GM21360 (cell line): ENCODE measurements at regions not wholly inside any gene's neighbourhood (a gene's known extent, or its start where the extent isn't known, plus 50 kb on each side); places are given as distances from the start of the nearest gene placed in this dataset.

Source experiments
- ATAC-seq: cut with Tn5 transposase; IDR thresholded peaks from one replicate; pipeline ENCODE4 v1.9.1; 2021; ENCODE audit warnings: mild to moderate bottlenecking, moderate library complexity; ENCODE audit not compliant: unreplicated experiment

GRCh38 chr5:173796721-173797495 is 91.2 kb upstream of the CPEB4 start:
- no peak for ATAC-seq

- no peak for ATAC-seq
These were observed 89.9 kb upstream of the CPEB4 start for GRCh38 chr5:173798127-173798810.

DNA sequence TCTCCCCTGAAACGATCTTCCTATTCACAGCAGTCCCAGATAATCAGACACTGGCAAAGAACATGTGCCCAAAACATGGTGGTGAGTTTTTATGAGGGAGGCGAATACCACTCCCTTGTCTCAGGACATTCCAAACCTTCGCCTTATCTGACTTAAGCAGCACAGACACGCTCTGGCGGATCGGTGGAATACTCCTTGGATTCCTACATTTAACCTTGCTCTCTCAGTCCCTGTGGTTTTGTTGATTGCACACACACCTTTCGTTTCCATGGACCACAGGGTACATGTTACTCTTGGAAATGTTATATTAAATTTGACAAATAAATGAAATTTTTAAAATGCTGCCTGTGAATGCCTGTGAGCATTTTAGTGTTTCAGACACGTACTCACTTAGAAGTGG is 87.8 kb upstream of the CPEB4 start:
- no peak for ATAC-seq

DNA sequence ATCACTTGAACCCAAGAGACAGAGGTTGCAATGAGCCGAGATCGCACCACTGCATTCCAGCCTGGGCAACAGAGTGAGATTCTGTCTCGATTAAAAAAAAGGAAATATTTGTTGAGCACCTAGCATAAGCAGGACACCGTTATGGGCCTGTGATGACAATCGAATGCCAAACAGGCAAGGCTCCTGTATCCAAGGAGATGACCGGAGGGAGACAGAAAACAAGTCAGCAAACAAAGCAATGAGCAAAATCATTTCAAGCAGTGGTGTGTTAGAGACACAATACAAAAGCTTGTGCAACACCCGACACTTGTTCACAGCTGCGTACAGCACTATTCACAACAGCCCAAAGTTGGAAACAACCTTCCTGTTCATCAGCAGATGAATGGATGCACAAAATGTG is 87.1 kb upstream of the CPEB4 start:
- ATAC-seq: no peak

- ATAC-seq: no peak
These were observed 85.4 kb upstream of the CPEB4 start for GRCh38 chr5:173802670-173803165.

DNA sequence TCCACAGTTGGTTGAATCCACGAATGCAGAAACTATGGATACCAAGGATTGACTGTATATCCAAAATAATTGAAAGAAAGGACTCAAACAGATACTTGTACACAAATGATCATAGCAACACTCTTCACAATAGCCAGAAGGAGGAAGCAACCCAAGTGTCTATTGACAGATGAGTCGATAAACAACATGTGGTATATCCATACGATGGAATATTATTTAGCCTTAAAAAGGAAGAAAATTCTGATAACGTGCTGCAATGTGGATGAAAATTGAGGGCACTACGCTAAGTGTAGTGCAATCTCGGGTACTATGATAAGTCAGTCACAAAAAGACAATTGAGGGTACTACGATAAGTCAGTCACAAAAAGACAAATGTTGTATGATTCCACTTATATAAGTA is 83.6 kb upstream of the CPEB4 start:
- ATAC-seq: no peak

DNA sequence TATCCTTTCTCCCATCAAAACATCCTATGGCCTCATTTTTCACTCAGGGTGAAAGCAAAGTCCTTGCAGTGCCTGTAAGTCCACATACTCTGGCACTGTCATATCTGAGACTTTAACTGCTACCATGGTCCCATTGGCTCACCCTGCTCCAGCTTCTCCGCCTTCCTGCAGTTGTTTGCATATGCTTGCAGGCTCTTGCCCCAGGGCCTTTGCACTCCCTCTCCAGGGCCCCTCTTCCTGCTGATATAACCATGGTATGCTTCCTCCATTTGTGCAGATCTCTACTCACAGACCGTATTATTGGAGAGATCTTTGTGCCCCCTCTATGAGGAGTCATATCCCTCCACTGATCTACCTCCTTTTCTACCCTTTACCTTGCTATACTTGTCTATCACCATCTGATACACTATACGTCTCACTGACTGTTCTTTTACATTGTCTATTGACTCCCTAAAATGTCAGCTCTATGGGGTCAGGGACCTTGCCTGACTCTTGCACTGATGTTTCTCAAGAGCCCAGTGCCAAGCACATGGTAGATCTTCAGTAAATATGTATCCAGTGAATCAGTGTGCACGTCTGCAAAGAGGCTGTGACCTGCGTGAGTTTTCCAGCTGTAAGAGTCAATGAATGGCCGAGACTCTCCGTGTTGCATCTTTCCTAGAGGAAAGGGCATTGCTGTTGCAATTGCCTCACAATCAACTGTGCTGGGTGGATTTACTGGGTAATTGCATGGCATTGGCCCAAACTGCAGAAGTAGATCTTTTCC is 81.7 kb upstream of the CPEB4 start:
- ATAC-seq: no peak

DNA sequence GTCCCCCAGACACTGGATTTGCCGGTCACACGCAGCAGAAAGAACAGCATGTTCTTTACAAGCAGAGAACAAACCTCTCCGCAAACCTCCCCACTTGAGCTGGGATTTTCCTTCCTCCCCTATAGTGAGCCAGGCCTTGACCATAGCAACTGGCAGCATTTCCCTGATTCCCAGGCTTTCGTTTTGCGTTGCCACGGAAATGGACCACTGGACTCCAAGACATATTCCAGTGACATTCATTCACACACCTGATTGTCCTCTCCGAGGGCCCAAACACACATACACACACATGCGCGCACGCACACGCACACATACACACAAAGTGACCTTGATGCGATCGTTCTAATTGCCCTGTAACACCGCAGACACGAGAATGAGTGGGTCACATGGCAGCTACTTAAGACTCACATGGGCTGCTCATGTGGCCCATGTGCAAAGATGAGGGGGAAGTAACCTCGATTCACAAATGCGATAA is 80.9 kb upstream of the CPEB4 start:
- ATAC-seq: no peak

- no peak for ATAC-seq
These were observed 79.9 kb upstream of the CPEB4 start for GRCh38 chr5:173808079-173808808.

GRCh38 chr5:173809014-173809413 is 79.1 kb upstream of the CPEB4 start:
- no peak for ATAC-seq

- ATAC-seq: no peak
These were observed 75.2 kb upstream of the CPEB4 start for GRCh38 chr5:173812811-173813550.

DNA sequence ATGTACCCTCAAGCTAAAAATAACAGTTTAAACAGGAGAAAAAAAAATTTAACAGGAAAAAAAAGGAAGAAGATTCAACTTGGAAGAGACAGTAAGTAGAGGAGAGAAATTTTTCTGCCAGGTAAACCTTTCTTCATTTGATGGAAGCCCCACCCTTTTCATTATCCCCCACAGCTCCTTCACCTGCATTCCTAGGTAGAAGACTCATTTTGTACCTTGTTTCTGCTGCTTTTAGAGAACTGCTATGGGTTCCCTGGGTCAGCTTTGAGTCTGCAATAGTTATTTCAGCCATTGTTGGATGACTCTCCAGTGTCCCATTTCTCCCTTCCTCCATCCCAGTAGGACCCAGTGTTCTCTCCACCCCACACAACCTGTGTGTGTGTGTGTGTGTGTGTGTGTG is 74.1 kb upstream of the CPEB4 start:
- no peak for ATAC-seq

GRCh38 chr5:173815571-173815970 is 72.6 kb upstream of the CPEB4 start:
- no peak for ATAC-seq

DNA sequence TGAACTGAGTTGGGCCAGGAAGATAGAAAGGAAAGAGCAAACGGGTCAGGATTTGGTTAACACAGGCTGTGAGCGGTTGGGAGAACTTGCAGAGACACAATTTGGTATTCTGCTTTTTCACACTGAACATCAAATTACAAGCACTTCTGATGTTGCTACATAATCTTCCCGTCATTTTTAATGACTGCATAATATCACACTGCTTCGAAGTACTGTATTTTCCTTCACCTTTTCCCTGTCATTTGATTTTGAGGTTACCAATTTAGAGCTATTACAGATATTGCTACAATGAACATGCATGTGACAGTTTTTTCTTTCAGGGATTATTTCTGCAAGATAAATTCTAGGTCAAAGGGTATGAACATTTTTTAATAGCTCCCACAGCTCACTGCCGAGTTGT is 71.4 kb upstream of the CPEB4 start:
- ATAC-seq: no peak

- no peak for ATAC-seq
These were observed 70.6 kb upstream of the CPEB4 start for GRCh38 chr5:173817561-173817960.

- no peak for ATAC-seq
These were observed 68.6 kb upstream of the CPEB4 start for GRCh38 chr5:173819521-173819920.

- no peak for ATAC-seq
These were observed 64.9 kb upstream of the CPEB4 start for GRCh38 chr5:173823274-173823644.

DNA sequence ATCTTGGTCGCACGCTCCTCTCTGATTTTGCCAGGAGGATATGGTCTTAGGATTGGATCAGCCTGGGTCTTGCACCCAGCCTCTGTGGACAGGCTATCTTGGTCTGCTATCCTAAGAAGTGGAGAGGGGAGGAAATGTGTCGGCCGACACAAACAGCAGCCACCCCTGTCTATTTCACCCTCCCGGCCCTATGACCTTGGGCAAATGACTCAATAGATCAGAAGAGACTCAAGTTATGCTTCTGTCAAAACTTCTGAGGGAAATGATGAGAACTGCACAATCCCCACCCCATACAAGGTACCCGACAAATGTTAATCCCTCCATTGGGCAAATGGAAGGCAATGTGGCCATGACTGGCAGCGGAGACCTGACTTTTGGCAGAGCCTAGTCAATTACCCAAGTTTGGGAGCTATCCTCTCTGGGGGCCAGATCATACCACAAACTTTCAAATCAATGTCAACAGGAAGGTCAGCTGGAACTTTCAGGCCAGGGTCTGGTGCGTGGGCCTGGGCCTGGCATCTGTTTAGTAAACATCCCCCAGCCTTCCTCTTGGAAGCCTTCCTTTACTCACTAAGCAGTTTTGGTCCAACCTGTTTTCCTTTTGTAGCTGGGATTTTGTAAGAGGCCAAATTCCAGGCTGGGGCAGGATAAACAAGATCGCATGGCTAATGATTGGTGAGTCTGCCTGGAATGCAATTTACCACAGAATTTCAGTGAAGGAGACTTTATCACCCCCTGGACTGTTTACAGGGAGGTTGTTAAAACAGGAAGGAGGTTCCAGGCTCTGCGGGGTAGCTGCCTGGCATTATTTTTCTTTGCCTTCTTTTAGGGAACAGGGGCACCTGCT is 64.2 kb upstream of the CPEB4 start:
- no peak for ATAC-seq

DNA sequence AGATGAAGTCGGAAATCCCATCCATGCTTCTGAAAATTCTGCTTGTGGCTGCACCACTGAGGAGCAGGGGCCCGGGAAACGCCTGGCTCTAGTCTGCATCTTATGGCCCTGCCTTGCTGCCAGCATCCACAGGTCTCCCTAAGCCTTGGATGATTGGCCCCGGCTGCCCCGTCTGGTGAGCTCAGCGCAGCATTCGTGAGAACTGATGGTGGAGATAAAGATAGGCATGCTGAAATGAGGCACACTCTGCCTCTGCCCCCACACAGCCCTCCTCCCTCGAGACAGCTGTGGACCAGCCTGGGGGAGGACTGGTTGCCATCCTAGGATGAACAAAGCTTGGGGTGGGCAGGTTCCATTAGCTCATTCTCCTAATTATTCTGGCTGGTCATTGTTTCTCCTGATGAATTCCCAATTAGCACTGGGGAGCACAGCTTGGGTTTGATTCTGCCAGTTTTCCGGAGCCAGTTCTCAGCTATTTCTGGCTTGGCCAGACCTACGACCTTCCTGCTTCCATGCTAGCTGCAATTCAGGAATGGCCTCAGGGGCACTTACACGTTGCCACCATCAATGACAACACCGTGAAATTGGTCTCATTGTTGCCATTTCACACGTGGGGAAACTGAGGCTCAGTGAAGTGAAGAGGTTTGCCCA is 62.8 kb upstream of the CPEB4 start:
- no peak for ATAC-seq
